B cell (primary cell): ENCODE measurements at regions not wholly inside any gene's neighbourhood (a gene's known extent, or its start where the extent isn't known, plus 50 kb on each side); places are given as distances from the start of the nearest gene placed in this dataset.

ENCODE experiments used
- ATAC-seq: fragments of 200-7000 bp; cut with Tn5 transposase; one replicate; pipeline ENCODE4 v1.10.0; 2021; ENCODE audit warnings: low read depth, mild to moderate bottlenecking, moderate number of reproducible peaks, moderate library complexity
- CTCF ChIA-PET: fragments of 350-600 bp; sonication (Branson Sonifier 250); formaldehyde crosslinking; loops from one replicate; lab custom pipeline; 2021; ENCODE audit warnings: antibody characterized with exemption, inconsistent platforms; lab: Charles Lee
- POLR2A ChIA-PET: fragments of 350-600 bp; sonication (Branson Sonifier 250); formaldehyde crosslinking; loops from one replicate; lab custom pipeline; 2021; ENCODE audit warnings: antibody characterized with exemption; lab: Charles Lee
- DNase-seq: peaks from one replicate; pipeline ENCODE4 v3.0.0; 2013
- H2AFZ ChIP-seq: 2 replicates; pipeline ENCODE4 v1.6.1; 2012; ENCODE audit warnings: mild to moderate bottlenecking, low read depth, low read length; ENCODE audit not compliant: insufficient read depth, poor library complexity, severe bottlenecking
- H3K27ac ChIP-seq, 2 donors: 1 replicate in 1 of 2; 2 replicates in 1 of 2; pipeline ENCODE4 v1.5.1; 2012 to 2013; ENCODE audit warnings: low read length in 2 of 2, mild to moderate bottlenecking in 2 of 2, moderate library complexity in 1 of 2
- H3K27me3 ChIP-seq, 4 experiments: fragments of 200-600 bp in 1 of 4; sonication (generic) in 1 of 4; replicated peaks in 1 of 4; 1 replicate in 2 of 4; 2 replicates in 2 of 4; pipeline versions ENCODE4 v1.6.1 to v1.7.0; 2013 to 2016; ENCODE audit warnings: low read length in 3 of 4, mild to moderate bottlenecking in 2 of 4, mixed read lengths in 1 of 4, moderate library complexity in 1 of 4; ENCODE audit not compliant: insufficient read depth in 4 of 4, control insufficient read depth in 3 of 4; ENCODE audit errors: control extremely low read depth in 1 of 4
- H3K36me3 ChIP-seq, 2 experiments: replicated peaks in 1 of 2; 1 replicate in 1 of 2; 2 replicates in 1 of 2; pipeline versions ENCODE4 v1.6.1 to v1.7.1; 2013; ENCODE audit warnings: low read length in 1 of 2; ENCODE audit not compliant: insufficient read depth in 2 of 2, control insufficient read depth in 1 of 2; ENCODE audit errors: control extremely low read depth in 1 of 2, extremely low read depth in 1 of 2
- H3K4me1 ChIP-seq, 2 donors: fragments of 200-600 bp in 1 of 2; sonication (generic) in 1 of 2; 1 replicate in 1 of 2; 2 replicates in 1 of 2; pipeline versions ENCODE4 v1.5.1 to v1.6.1; 2013 to 2017; ENCODE audit warnings: low read length in 2 of 2; ENCODE audit not compliant: control insufficient read depth in 2 of 2, insufficient read depth in 2 of 2
- H3K4me2 ChIP-seq: replicated peaks from 2 replicates; pipeline ENCODE3; 2012; ENCODE audit warnings: mild to moderate bottlenecking, low read depth, low read length; ENCODE audit not compliant: poor library complexity, severe bottlenecking
- H3K4me3 ChIP-seq, 5 experiments: fragments of 200-600 bp in 1 of 5; sonication (generic) in 1 of 5; 1 replicate in 3 of 5; 2 replicates in 2 of 5; pipeline versions ENCODE4 v1.5.1 to v1.7.0; 2011 to 2016; ENCODE audit warnings: low read length in 4 of 5, mild to moderate bottlenecking in 4 of 5, low read depth in 2 of 5, control low read depth in 1 of 5, moderate library complexity in 1 of 5; ENCODE audit not compliant: insufficient read depth in 1 of 5; ENCODE audit errors: control extremely low read depth in 1 of 5, extremely low read depth in 1 of 5
- H3K79me2 ChIP-seq: fragments of 200-600 bp; sonication (generic); one replicate; pipeline ENCODE4 v1.6.0; 2016; ENCODE audit warnings: low read length; ENCODE audit not compliant: control insufficient read depth, insufficient read depth
- H3K9ac ChIP-seq: fragments of 200-600 bp; sonication (generic); 2 replicates; pipeline ENCODE4 v1.6.1; 2017; ENCODE audit warnings: mild to moderate bottlenecking, low read length, moderate library complexity
- H3K9me3 ChIP-seq, 3 donors: one replicate each; pipeline versions ENCODE4 v1.6.1 to v1.7.1; 2013; ENCODE audit warnings: low read length in 2 of 3; ENCODE audit not compliant: control insufficient read depth in 2 of 3, insufficient read depth in 1 of 3; ENCODE audit errors: control extremely low read depth in 1 of 3
- H4K20me1 ChIP-seq: 2 replicates; pipeline ENCODE4 v1.6.0; 2012; ENCODE audit warnings: mild to moderate bottlenecking, low read length; ENCODE audit not compliant: insufficient read depth, control insufficient read depth, poor library complexity, severe bottlenecking
- H3K27ac Mint-ChIP-seq: one replicate; pipeline ENCODE4 v1.8.0; 2021; ENCODE audit warnings: mixed read lengths
- H3K27me3 Mint-ChIP-seq: one replicate; pipeline ENCODE4 v1.8.0; 2021; ENCODE audit warnings: mixed read lengths
- H3K4me1 Mint-ChIP-seq: one replicate; pipeline ENCODE4 v1.8.0; 2021; ENCODE audit warnings: mixed read lengths
- H3K4me3 Mint-ChIP-seq: one replicate; pipeline ENCODE4 v1.8.0; 2021; ENCODE audit warnings: mixed read lengths
- H3K9me3 Mint-ChIP-seq: one replicate; pipeline ENCODE4 v1.8.0; 2022; ENCODE audit warnings: mixed read lengths; ENCODE audit not compliant: insufficient read depth
- EZH2 ChIP-seq: IDR thresholded peaks from 2 replicates; pipeline ENCODE4 v1.6.1; 2012; ENCODE audit warnings: borderline replicate concordance, low read depth, mild to moderate bottlenecking, moderate library complexity, low read length; ENCODE audit not compliant: insufficient read depth, poor library complexity, severe bottlenecking
- WGBS: methylation state at CpG from one replicate; pipeline ENCODE4 v1.1.5; 2013; ENCODE audit warnings: missing lambda C conversion rate; ENCODE audit not compliant: insufficient coverage; 5-methylcytosine and 5-hydroxymethylcytosine counted together
- intact Hi-C: fragments of 100-400 bp; cut with micrococcal nuclease; formaldehyde crosslinking; loops from one replicate; pipeline ENCODE4 v1.10.0; 2022
- TF ChIP-seq, protein P1 (sequence below): fragments of 200-600 bp; IDR thresholded peaks from one replicate; pipeline ENCODE4 v1.8.0; 2022; ENCODE audit warnings: antibody characterized with exemption, mild to moderate bottlenecking

GRCh38 chr9:25891527-25891926 is 213.3 kb upstream of the TUSC1 start:
- Histone ChIP-seq H3K36me3 (no peaks in the 10 kb centered on the region), H3K9me3 (peaks cover 0 to 10% (median 0%) of the 10 kb centered on the region in 3 donors), H2AFZ (no peak overlapping the region), H3K9ac (no peak overlapping the region), H3K4me2 (no peak overlapping the region), H3K79me2 (no peaks in the 10 kb centered on the region), H4K20me1 (no peaks in the 10 kb centered on the region), H3K4me3 (no peak overlapping the region), H3K27me3 (no peaks in the 10 kb centered on the region), H3K4me1 (no peaks in the 10 kb centered on the region), H3K27ac (no peak overlapping the region)
- no peaks in the 10 kb centered on the region for H3K4me1 Mint-ChIP-seq
- ChIA-PET POLR2A (no interaction called here), CTCF (no interaction called here)
- no peaks in the 10 kb centered on the region for H3K27me3 Mint-ChIP-seq
- no peak overlapping the region for H3K27ac Mint-ChIP-seq
- 77% methylated on average over 3 of the region's 3 CpGs for WGBS
- no peak for DNase-seq
- no peak for ATAC-seq
- intact Hi-C loops = no loop called here
- TF ChIP-seq, protein P1, sequence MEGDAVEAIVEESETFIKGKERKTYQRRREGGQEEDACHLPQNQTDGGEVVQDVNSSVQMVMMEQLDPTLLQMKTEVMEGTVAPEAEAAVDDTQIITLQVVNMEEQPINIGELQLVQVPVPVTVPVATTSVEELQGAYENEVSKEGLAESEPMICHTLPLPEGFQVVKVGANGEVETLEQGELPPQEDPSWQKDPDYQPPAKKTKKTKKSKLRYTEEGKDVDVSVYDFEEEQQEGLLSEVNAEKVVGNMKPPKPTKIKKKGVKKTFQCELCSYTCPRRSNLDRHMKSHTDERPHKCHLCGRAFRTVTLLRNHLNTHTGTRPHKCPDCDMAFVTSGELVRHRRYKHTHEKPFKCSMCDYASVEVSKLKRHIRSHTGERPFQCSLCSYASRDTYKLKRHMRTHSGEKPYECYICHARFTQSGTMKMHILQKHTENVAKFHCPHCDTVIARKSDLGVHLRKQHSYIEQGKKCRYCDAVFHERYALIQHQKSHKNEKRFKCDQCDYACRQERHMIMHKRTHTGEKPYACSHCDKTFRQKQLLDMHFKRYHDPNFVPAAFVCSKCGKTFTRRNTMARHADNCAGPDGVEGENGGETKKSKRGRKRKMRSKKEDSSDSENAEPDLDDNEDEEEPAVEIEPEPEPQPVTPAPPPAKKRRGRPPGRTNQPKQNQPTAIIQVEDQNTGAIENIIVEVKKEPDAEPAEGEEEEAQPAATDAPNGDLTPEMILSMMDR = no peak
- no peak for TF ChIP-seq EZH2
- H3K9me3 Mint-ChIP-seq = peaks cover 19% of the 10 kb centered on the region
- H3K4me3 Mint-ChIP-seq = no peak overlapping the region

GRCh38 chr9:25889661-25890060 is 211.4 kb upstream of the TUSC1 start:
- no peaks in the 10 kb centered on the region for H3K4me1 ChIP-seq
- H3K27me3 ChIP-seq = no peaks in the 10 kb centered on the region
- no peak overlapping the region for H3K4me3 Mint-ChIP-seq
- TF ChIP-seq, protein P1 = no peak
- TF ChIP-seq EZH2 = no peak
- H3K4me3 ChIP-seq = no peak overlapping the region
- H3K4me2 ChIP-seq = no peak overlapping the region
- H3K27me3 Mint-ChIP-seq = no peaks in the 10 kb centered on the region
- H2AFZ ChIP-seq = no peak overlapping the region
- no peaks in the 10 kb centered on the region for H4K20me1 ChIP-seq
- intact Hi-C loops = no loop called here
- H3K9ac ChIP-seq = no peak overlapping the region
- ChIA-PET CTCF (no interaction called here), POLR2A (no interaction called here)
- DNase-seq (no peak), ATAC-seq (no peak)
- H3K4me1 Mint-ChIP-seq = no peaks in the 10 kb centered on the region
- H3K36me3 ChIP-seq = no peaks in the 10 kb centered on the region
- no peak overlapping the region for H3K27ac Mint-ChIP-seq
- no CpG with 5 or more reads among the region's 1 CpG for WGBS
- H3K79me2 ChIP-seq = no peaks in the 10 kb centered on the region
- H3K27ac ChIP-seq = no peak overlapping the region
- peaks cover 13% of the 10 kb centered on the region for H3K9me3 Mint-ChIP-seq
- peaks cover 0 to 10% (median 0%) of the 10 kb centered on the region in 3 donors for H3K9me3 ChIP-seq
